GM21381 (cell line): ENCODE measurements at regions not wholly inside any gene's neighbourhood (a gene's known extent, or its start where the extent isn't known, plus 50 kb on each side); places are given as distances from the start of the nearest gene placed in this dataset.

Source experiments
- ATAC-seq: cut with Tn5 transposase; IDR thresholded peaks from one replicate; pipeline ENCODE4 v1.9.1; 2021; ENCODE audit warnings: mild to moderate bottlenecking, moderate library complexity; ENCODE audit not compliant: unreplicated experiment

DNA sequence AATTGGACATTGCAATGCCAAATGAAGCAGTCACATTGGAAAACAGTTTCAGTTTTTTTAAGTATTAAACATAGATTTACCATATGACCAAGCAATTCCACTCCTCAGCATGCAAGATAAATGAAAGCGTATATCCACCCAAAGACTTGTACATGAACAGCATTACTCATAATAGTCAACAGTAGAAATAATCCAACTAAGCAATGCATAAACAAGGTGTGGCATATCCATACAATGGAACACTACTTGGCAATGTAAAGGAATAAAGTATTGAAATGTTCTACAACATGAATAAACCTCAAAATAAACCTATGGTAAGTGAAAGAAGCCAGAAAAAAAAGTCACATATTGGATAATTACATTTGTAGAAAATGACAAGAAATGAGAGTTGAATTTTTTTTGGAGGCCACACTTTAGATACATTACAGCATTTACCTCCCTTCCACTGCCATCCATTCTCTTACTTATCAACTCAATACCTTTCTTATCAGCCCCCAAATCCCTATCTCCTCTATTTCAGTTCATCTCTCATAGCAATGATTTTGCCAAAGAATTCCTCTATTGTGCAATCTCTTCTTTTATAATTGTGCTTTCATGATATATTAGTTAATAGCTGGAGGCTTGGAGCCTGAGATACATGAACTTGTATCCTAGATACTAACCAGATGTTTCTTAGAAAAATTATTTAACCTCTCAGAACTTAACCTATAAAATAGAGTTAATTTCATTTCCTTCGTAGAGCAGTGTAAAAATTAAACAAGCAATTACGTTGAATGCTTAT lies 414.2 kb upstream of the C1orf87 start:
- no peak for ATAC-seq

DNA sequence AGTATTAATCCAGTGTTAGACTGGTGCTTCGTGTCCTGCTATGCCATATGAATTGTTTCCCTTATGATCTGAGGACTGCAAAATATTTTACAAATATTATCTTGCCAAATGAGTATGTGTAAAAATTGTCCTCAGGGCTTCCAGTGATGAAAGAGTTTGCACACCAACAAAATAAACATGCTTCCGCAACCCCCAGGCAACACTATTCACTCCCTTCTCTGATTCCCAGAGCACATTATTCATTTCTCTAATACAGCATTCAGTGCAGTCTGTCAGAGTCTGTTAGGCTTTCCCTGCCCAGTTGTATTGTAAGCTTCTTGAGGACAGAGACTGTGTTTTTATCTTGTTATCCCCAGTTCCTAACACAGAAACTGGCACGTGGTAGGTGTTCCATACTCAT lies 409.9 kb upstream of the C1orf87 start:
- no peak for ATAC-seq

DNA sequence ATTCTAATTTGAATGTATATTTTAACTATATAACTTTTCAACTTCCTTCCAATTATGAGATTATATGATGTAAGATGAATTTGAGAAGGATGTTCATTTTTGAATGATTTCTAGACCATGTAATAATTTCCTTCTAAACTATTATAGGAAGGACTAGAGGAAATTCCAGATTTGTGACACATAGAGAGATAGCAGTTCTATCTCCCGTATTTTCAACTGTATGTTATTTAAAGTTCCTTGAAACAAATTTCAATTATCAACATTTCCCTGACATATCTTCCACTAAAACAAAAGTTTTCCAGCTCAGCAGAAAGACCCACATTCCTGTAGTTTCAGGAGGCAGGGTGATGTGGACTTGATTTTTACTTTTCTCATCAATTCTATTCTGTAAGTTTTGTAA lies 396.7 kb upstream of the C1orf87 start:
- no peak for ATAC-seq

DNA sequence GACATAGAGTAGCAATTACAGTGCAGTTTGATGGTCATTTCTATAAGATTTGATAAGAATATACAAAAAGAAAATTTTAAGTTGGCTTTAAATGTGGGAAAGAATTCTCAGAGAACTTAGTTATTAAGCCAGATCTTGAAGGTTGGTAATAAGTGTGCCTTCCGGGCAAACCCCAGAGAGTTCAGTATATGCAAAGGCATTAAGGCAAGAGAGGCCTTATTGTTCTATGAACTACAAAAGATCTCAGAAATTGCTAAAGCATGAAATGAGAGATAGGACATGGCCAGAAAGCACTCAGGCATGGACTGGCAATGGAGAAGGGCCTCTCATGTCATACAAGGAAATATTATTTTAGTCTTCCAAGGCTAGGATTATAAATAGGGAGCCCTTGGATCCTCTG lies 390.2 kb upstream of the C1orf87 start:
- no peak for ATAC-seq

DNA sequence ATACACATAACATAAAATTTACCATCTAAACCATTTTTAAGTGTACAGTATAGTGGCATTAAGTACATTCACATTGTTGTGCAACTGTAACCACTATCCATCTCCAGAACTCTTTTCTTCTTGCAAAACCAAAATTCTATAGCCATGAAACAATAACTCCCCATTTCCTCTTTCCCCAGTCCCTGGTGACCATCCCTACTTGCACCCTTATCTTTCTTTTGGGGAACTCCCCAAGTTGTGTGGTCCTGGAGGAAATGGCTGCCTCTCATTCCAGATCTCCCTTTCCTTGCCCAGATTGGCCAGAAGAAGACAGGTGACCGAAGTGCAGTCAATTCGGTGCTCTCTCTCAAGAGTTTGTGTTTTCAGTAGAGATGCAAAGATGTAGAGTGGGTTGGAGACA lies 389.6 kb upstream of the C1orf87 start:
- no peak for ATAC-seq

DNA sequence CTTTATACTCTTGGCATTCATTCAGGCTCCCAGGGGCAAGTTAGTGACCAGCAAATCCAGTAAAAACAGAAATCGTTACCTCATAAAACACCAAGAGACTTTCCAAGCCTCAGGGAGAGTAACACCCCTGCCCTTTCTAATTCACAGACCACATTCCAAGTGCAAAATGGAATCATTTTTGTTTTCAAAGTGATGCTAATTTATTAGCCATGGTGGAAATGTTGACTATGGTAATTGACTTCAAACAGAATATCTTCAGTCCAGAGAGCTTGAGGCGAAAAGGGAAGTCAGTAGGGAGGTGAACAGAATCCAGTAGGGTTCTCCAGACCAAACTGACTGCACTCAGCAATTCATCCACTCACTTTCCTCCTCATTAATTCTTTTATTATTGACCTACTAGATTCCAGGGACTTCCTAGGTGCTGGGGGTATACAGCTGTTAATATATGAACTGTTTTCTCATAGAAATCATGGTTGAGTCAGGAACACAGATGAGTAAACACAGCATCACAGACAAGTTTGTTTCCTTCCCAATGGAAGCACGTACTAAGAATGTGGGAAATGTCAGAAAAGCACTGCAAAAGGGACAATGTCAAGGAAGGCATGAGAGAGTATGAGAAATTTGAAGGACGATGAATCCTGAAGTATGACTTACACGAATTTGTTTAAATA lies 388.5 kb upstream of the C1orf87 start:
- no peak for ATAC-seq

DNA sequence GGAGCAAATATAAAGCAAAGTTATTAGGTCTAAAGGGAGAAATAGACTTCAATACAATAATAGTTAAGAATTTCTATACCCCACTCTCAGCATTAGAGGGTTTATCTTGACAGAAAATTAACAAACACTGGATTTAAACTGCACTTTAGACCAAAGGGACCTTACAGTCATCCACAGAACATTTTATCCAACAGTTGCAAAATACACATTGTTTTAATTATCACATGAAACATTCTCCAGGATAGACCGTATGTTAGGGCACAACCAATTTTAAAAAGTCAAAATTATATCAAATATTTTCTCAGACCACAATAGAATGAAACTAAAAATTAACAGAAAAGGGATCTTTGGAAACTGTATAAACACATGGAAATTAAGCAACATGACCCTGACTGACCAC lies 384.5 kb upstream of the C1orf87 start:
- ATAC-seq, result no peak

DNA sequence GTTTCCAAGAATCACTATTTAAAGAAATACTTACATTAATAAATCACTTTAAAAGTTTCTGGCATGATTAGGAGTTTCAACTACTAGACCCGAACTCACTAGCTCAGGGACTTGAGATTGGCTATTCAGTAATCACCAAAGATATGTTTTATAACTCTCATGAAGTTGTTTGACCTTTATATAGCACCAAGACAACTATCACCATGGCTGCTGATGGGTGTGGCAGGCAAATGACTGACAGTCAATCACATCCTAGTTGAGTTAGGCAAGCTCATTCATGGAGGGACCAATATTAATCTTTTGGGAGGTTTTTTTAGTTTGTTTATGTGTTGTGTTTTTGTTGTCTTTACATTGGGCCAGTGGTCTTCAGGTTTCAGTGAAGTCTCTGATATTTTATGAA lies 376.3 kb upstream of the C1orf87 start:
- no peak for ATAC-seq

DNA sequence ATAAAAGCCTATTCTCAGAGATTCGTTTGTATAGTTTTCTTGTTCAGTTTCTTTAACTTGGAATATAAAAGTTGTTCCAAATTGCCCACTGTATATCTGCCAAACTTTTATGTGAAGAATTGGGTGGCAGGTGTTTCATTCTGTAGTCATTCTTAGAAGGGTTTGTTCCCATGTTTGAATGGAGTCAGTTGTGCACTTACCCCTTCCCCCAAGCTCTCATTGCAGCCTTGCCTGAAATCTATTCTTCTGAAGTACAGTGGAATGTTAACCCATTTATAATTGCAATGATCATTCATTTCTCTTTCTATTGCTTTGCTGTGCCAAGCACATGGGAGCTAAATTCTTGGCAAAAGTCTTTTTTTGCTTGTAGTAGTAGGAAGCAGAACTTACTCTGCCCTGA lies 375.3 kb upstream of the C1orf87 start:
- no peak for ATAC-seq

DNA sequence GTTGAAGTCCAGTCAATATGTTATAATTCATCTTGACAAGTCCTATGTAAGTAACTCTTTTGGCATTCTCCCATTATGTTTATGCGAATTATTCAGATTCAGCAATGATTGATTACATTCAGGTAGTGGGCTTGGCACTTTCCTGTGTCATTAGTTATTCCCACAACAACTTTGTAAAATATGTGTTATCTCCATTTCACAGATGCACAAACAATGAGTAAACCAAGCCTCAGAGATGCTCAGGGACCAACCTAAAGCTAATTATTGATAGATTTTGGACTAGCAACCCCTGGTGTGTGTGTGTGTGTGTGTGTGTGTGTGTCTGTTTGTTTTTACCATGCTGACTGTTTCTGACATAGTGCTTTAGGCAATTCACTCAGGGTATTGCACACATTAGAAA lies 371.1 kb upstream of the C1orf87 start:
- no peak for ATAC-seq

DNA sequence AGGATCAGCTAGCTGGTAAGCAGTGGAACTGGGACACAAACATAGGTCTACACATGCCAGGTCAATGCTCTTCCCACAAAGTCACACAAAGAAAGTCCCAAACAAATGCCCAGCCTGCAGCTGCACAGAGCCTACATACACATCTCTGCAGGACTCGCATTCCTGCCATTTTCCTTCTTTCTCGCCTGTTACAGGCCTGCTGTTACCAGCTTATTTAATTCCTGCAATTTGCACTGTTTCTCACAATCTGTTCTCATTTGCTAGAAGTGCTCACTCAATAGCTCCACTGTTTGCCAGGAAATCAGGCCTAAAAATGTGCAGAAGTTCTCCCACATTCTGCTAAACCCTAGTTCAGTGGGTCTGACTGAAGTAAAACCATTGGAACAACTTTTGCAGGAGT lies 362.6 kb upstream of the C1orf87 start:
- no peak for ATAC-seq

DNA sequence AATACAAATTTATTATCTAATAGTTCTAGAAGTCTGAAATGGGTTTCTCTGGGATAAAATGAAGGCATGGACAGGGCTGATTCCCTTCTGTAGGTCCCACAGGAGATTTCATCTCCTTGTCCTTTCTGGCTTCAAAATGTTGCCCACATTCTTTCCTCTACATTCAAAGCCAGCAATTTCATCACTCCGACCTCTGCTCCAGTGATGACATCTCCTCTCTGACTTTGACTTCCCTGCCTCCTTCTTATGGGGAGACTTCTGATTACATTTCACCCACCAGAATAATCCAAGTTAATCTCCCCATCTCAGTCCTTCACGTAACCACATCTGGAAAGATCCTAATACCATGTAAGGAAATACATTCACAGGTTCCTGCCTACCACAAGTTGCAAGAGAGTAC lies 358.0 kb upstream of the C1orf87 start:
- no peak for ATAC-seq

DNA sequence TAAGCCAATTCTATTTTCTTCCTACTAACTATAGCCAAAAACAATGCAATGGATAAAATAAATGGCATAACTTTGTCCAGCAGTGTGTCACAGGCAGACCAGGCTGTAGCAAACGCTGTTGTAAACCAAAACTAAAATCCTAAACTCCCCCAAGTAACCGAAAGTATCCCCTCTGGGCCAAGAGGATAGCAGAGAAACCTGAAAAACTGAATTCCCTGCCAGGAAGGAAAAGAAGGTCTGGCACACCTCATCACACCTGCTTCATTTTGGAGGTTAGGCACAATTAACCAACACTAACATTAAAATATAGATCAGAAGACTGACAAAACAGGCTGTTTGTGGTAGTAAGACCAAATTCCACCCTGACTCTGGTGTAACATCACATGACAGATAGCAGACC lies 356.8 kb upstream of the C1orf87 start:
- ATAC-seq, result no peak

DNA sequence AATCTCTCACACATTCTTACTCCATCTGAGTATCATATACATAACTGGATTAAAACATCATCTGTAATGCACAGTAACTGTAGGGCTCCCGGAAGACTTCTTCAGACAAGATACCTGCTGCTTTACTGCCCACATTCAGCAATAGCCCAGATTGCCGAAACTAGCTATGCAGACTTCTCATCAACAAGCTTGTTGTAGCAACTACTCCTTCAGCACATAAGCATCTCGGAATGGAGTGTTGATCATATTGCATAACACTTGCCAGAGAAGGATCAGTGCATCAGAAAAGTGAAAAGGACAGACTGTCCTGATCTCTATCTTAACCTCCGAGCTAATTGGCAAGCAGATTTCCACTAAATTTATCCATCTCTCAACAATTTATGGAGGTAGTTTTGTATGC lies 354.6 kb upstream of the C1orf87 start:
- ATAC-seq, result no peak

DNA sequence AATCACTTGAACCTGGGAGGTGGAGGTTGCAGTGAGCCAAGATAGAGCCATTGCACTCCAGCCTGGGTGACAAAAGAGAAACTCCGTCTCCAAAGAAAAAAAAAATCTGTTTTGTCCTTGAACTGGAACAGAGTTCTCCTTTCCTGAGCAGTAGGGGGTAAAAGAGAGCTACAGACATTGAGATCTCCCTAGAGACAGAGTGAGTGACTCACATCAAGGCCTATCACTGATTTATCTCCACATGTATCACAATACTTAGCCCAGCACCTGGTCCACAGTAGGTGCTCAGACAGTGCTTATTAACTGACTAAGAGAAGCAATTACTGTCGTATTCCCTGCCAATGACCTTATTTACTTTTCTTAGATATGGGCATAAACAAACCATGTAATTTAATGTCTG lies 354.1 kb upstream of the C1orf87 start:
- ATAC-seq, result no peak

DNA sequence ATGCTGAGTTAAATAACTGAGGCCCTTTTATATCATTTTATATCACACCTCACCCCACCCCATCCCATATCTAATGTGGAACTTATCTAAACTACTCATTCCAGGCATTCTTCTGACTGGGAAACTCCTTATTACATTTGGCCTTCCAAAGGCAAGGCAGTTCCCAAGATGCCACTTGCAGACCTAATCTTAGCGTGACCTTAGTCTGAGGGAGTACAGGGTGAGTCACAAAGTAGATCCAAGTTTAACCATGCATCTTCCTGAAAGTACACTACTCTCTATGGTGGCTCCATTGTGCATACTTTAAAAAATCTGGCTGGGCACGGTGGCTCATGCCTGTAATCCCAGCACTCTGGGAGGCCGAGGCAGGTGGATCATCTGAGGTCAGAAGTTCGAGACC lies 353.6 kb upstream of the C1orf87 start:
- no peak for ATAC-seq

DNA sequence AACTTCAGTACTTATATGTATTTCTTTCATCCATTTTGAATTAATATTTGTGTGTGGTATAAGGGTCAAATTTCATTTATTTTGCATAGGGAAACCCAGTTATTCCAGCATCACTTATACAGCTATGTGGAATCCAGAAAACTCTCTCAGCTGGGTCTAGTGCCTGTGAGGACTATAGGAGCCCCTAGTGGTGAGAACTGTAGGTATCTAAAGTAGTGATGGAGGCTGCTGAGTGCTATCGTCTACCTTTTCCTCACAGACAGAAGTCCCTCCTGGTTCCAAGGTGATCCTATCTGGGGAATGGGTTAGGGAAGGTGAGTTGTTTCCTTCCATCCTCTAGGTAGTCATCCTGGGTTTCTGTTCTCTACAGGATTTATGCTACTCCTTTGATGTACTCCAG lies 352.0 kb upstream of the C1orf87 start:
- no peak for ATAC-seq

DNA sequence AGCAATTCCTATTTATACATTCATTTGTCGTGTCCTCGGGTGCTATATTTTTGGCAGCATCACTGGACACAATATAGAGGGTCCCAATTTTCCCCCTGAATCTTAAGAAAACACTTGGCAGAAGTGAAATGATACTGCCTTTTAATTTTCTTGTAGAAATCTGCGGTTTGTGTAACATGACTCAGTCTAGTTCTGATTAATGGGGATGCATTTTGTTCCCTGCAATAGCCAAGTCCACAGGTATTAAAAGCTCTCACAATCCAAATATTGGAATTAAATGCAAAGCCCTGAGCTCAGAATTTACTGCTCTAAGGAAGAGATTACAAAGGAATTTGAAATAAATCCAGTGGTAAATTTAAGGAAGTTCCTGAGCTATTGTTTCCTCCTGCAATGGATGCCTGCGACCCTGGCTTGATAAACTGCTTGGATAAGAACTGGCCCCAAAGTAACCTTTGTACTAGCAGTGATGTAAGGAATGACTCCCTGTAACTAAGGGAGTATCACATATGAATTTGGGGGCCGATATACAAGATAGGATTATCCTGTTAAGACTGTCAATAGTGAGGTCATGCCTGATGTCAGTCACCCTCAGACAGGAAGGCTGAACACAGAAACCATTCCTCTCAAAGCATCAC lies 349.7 kb upstream of the C1orf87 start:
- no peak for ATAC-seq

DNA sequence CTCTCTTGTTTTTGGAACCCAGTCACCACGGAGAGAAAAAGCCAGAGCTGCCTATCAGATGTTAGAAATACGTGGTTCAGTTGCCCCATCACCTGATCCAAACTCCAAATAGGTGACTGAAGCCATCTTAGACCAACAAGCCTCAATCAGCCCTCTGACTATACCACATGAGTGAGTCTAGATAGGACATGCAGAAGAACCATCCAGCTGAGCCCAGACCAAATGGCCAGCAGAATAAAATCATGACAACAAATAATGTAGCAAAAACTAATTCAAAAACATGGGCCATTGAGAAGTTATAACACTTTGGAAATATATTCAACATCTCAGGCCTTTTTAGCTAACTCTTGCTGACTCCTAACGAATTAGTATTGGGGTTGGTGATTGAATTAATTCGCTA lies 348.4 kb upstream of the C1orf87 start:
- ATAC-seq, result no peak

DNA sequence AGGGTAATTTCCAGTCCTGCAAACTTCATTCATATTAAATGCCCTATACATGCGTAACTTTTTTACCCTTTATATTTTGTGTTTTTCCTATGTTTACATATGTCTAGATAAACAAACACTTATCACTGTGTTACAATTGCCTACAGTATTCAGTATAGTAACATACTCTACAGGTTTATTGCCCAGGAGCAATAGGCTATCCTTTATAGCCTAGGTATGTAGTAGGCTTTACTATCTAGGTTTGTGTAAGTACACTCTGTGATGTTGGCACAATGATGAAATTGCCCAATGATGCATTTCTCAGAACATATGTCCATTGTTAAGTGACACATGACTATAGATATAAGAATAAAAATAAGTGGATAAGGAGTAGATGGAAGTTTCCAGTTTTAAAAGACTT lies 345.5 kb upstream of the C1orf87 start:
- no peak for ATAC-seq

DNA sequence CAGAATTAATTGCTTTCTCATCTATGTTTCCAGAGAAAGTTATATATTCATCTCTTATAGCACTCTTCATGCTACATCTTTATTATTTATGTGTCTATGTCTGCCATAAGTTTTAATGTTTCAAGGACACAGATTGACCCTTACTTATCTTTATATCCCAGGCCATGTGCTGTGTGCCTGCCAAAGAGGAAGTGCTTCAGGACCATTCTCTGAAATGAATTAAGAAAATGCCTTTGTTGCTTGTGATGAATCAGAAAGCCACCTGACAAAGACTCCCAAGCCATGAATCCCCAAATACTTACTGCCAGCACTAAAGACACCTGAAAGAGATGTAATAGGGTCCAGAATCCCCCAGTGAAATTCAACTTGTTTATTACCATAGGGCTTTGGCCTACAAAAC lies 342.1 kb upstream of the C1orf87 start:
- ATAC-seq, result no peak

DNA sequence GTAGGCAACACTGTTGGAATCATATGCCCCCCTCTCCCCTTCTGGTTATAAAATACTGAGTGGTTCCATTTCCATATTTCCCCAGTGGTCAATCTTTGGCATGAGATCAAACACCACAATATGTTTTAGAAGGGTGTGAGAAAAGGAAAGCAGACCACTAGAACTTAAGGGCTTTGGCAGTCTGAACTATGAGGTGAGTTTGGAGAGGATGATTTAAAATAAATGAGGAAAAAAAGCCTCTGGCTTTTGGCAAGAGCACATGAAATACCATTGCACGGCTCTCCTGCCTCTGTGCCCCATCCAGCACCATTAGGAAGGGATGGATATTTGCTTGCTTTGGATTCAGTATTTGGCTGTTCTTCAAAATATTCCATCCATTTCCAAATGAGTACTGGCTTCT lies 339.5 kb upstream of the C1orf87 start:
- ATAC-seq, result no peak
